ENCODE measurements at regions not wholly inside any gene's neighbourhood (a gene's known extent, or its start where the extent isn't known, plus 50 kb on each side); places are given as distances from the start of the nearest gene placed in this dataset.

- no peak for DNase-seq (ENCODE audit: low read depth)
Observed at GRCh38 chr5:44868541-44868940, 59.8 kb downstream of the MRPS30 start.

- DNase-seq (ENCODE audit: low read depth) = no peak
Observed at GRCh38 chr5:44869928-44870327, 61.2 kb downstream of the MRPS30 start.

GRCh38 chr5:44870430-44870829 is 61.7 kb downstream of the MRPS30 start:
- no peak for DNase-seq (ENCODE audit: low read depth)

- no peak for DNase-seq (ENCODE audit: low read depth)
Observed at GRCh38 chr5:44871401-44871800, 62.7 kb downstream of the MRPS30 start.

GRCh38 chr5:44875661-44876605 is 67.2 kb downstream of the MRPS30 start:
- no peak for DNase-seq (ENCODE audit: low read depth)

GRCh38 chr5:44881266-44881665 is 72.5 kb downstream of the MRPS30 start:
- no peak for DNase-seq (ENCODE audit: low read depth)

GRCh38 chr5:44884036-44884435 is 75.3 kb downstream of the MRPS30 start:
- DNase-seq (ENCODE audit: low read depth) = no peak

- no peak for DNase-seq (ENCODE audit: low read depth)
Observed at GRCh38 chr5:44885903-44886302, 77.2 kb downstream of the MRPS30 start.

GRCh38 chr5:44887722-44888121 is 79.0 kb downstream of the MRPS30 start:
- no peak for DNase-seq (ENCODE audit: low read depth)

- DNase-seq (ENCODE audit: low read depth) = no peak
Observed at GRCh38 chr5:44888435-44888834, 79.7 kb downstream of the MRPS30 start.

GRCh38 chr5:44891116-44891515 is 82.4 kb downstream of the MRPS30 start:
- DNase-seq (ENCODE audit: low read depth) = no peak

- DNase-seq (ENCODE audit: low read depth) = no peak
Observed at GRCh38 chr5:44900273-44900954, 91.7 kb downstream of the MRPS30 start.

- no peak for DNase-seq (ENCODE audit: low read depth)
Observed at GRCh38 chr5:44907396-44907795, 98.6 kb downstream of the MRPS30 start.

- no peak for DNase-seq (ENCODE audit: low read depth)
Observed at GRCh38 chr5:44909004-44909403, 100.3 kb downstream of the MRPS30 start.

GRCh38 chr5:44911501-44911900 is 102.8 kb downstream of the MRPS30 start:
- DNase-seq (ENCODE audit: low read depth) = no peak

- no peak for DNase-seq (ENCODE audit: low read depth)
Observed at GRCh38 chr5:44914221-44914620, 105.5 kb downstream of the MRPS30 start.

GRCh38 chr5:44919560-44919959 is 110.8 kb downstream of the MRPS30 start:
- no peak for DNase-seq (ENCODE audit: low read depth)

- no peak for DNase-seq (ENCODE audit: low read depth)
Observed at GRCh38 chr5:44927115-44927733, 118.5 kb downstream of the MRPS30 start.

- no peak for DNase-seq (ENCODE audit: low read depth)
Observed at GRCh38 chr5:44932922-44933585, 124.3 kb downstream of the MRPS30 start.

- DNase-seq (ENCODE audit: low read depth) = no peak
Observed at GRCh38 chr5:44933686-44934085, 124.9 kb downstream of the MRPS30 start.

- no peak for DNase-seq (ENCODE audit: low read depth)
Observed at GRCh38 chr5:44935262-44935661, 126.5 kb downstream of the MRPS30 start.

GRCh38 chr5:44935871-44936270 is 127.1 kb downstream of the MRPS30 start:
- DNase-seq (ENCODE audit: low read depth) = no peak
